ENCODE measurements at regions not wholly inside any gene's neighbourhood (a gene's known extent, or its start where the extent isn't known, plus 50 kb on each side); places are given as distances from the start of the nearest gene placed in this dataset.

DNA sequence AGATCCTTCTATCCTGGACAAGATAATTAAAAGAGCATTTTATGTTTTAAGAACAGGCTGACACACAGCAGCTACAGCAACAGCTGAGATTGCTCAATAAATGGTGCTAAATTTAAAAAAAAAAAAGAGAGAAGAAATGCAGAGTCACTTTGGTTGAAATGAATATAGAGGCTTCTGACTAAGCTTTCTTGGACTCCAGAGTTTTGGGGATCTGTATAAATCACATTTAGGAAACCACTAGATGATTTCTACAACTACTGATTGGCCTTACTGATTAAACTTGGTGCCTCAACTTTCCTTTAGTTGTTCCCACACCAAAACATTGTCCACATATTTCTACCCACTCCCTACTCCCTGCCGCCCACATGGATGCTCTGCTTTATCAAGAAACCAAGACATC, 132.9 kb upstream of the ZBTB20 start:
- no peak for FAIRE-seq
- TF ChIP-seq, protein P1, sequence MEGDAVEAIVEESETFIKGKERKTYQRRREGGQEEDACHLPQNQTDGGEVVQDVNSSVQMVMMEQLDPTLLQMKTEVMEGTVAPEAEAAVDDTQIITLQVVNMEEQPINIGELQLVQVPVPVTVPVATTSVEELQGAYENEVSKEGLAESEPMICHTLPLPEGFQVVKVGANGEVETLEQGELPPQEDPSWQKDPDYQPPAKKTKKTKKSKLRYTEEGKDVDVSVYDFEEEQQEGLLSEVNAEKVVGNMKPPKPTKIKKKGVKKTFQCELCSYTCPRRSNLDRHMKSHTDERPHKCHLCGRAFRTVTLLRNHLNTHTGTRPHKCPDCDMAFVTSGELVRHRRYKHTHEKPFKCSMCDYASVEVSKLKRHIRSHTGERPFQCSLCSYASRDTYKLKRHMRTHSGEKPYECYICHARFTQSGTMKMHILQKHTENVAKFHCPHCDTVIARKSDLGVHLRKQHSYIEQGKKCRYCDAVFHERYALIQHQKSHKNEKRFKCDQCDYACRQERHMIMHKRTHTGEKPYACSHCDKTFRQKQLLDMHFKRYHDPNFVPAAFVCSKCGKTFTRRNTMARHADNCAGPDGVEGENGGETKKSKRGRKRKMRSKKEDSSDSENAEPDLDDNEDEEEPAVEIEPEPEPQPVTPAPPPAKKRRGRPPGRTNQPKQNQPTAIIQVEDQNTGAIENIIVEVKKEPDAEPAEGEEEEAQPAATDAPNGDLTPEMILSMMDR (IDR thresholded peaks at IDR 0.05; ENCODE audit: insufficient read depth, missing control alignments) = no peak
- no peak for DNase-seq (ENCODE audit: insufficient read length, low spot score)

DNA sequence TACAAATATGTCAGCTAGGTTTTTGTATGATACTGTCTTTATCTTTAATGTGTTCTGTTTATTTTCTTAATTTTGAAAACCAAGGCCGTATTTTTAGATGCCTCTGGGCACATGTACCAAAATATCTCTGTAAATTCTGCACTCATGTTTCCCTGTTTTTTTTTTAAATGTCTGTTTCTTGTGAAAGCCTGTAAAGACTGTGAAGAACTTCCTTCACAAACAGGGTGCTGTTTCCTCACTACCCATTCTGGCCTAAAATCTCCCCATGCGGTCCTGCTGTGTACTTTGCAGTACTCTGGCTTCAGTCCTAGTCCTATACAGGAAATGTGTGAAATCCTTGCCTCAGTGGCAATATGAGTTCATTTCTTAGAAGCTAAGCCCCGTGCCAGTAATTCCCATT, 133.4 kb upstream of the ZBTB20 start:
- no peak for DNase-seq (ENCODE audit: insufficient read length, low spot score)
- FAIRE-seq = no peak
- TF ChIP-seq, protein P1 (IDR thresholded peaks at IDR 0.05; ENCODE audit: insufficient read depth, missing control alignments) = no peak

DNA sequence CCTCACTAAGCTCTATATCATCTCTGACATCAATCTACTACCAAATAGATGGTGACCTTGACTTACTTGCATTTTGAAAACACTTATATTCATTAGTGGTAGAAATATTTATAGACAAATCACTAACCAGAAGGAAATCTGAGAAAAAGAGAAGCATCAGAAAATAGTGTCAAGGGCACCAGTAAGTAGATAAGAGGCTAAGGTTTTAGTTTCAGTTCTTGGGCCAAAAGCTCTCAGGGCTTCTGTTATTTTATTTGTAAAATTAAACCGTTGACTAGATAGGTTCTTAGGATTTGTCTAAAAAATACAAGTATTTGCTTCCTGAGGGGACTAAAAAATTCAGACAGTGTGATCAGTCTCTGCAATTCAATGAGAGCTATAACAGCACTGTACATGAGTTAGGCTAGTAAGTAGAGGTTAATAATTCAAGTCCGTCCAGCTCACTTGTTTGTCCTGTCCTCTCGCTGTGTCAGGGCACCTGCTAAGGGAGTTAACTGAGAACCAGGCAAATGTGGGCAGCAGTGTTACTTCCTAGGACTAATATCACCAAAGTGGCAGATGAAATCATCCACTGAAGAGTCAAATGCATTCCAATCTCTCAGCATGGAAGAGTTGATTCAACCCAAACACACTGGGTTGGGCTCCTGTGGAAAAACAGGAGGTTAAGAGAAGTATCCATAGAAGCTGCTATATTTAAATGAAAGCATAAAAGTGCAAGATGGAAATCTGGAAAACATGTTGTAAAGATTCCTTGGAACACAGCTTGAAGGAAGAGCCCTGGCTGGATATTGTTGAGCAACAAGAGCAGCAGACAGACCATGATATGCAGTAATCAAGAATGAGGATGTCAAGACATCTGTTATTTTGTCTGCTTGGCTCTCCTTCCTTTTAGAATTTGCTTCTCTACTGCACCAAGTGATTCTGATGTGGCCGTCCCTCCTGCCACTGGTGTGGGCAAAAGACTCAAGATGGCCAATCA, 134.9 kb upstream of the ZBTB20 start:
- TF ChIP-seq, protein P1 (IDR thresholded peaks at IDR 0.05; ENCODE audit: insufficient read depth, missing control alignments) = no peak
- FAIRE-seq (no peak), DNase-seq (ENCODE audit: insufficient read length, low spot score) (no peak)

DNA sequence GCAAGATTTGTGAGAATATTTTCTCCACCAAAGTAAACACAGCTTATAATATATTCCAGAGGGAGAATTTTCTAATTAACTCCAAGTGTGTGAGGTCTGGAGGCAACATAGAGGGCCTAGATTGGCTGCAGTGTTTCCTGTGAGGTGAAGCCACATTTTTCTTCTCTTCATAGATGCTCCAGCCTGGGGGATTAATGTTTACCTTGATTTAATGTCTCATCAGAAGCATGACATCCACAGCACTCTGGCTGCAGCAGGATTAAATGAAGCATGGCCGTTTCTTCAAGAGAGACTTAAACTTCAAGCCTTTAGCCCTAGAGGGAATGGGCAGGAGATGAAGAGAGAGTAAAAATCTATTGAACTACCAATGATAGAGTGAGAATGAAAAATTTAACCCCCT, 137.9 kb upstream of the ZBTB20 start:
- no peak for FAIRE-seq
- DNase-seq (ENCODE audit: insufficient read length, low spot score) = no peak
- TF ChIP-seq, protein P1 (IDR thresholded peaks at IDR 0.05; ENCODE audit: insufficient read depth, missing control alignments) = no peak

DNA sequence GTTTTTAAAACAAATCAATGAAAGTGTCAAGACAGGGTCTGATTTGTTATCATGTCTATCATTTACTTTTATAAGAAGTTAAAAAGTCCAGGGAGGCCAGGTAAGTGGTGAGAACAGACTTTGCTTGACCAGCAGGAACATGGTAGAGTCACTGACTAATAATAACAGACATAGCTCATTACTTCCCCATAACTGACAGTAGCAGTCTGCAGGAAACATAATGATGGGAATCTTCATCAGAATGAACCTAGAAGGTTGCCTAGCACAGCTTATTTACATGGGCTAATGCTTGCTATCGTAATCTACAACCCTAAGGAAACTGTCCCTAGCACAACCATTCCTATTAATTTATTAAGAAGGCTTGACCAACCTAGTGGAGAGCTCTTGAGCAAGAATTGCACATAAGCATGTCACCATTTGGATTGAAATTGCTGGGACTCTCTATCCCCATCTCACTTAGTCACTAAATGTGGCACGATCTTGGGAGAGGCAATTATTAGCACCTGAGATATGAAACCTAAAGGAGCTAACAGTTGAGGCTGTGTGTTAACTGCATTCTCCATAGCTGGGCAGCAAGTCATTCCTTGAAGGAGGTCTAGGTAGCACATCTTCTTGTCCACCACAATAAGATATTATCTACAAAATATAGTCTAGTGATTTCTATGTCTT, 139.6 kb upstream of the ZBTB20 start:
- DNase-seq (ENCODE audit: insufficient read length, low spot score) = no peak
- no peak for FAIRE-seq
- TF ChIP-seq, protein P1 (IDR thresholded peaks at IDR 0.05; ENCODE audit: insufficient read depth, missing control alignments) = no peak

DNA sequence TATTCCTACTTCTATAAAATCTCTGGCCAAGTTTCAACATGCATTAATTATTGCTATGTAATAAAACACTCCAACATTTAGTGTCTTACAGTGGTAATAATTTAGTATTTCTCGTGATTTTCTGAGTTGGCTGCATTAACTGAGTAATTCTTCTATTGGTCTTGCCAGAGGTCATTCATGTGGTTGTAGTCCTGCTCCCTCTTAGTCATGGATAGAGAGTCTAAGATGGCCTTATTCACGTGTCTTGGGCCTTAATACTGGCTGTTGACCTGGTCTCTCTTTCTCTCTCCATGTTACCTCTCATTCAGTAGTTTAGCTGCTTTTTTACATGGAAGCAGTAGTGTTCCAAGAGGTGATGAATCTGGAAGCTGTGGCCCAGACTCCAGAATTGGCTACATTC, 140.1 kb upstream of the ZBTB20 start:
- DNase-seq (ENCODE audit: insufficient read length, low spot score) = no peak
- FAIRE-seq = no peak
- TF ChIP-seq, protein P1 (IDR thresholded peaks at IDR 0.05; ENCODE audit: insufficient read depth, missing control alignments) = no peak

DNA sequence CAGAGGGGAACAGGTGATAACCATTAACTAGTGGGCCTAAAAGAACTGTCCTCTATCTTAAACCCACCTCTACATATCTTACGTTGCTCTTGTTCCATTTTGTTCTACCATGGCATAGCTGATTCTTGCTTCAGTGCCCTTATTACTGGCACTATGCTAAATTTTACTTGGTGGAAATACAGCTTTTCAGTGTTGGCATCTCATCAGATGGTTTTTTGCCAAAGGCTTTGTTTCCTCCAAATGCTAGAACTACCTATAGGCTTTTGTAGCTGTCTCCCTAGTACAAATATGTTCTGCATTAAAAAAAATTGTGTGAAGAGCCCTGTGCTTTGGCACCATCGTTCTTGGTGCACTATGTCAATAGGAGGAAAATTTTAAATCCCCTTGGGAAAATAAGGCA, 145.0 kb upstream of the ZBTB20 start:
- TF ChIP-seq, protein P1 (IDR thresholded peaks at IDR 0.05; ENCODE audit: insufficient read depth, missing control alignments) = no peak
- FAIRE-seq (no peak), DNase-seq (ENCODE audit: insufficient read length, low spot score) (no peak)

Data from D721Med (cell line).